ENCODE measurements at regions not wholly inside any gene's neighbourhood (a gene's known extent, or its start where the extent isn't known, plus 50 kb on each side); places are given as distances from the start of the nearest gene placed in this dataset.

GRCh38 chr12:94046626-94047410, 101.6 kb upstream of the PLXNC1 start:
- Histone ChIP-seq H3K27me3 (no peaks in the 10 kb centered on the region), H3K4me2 (no peak overlapping the region), H3K79me2 (no peaks in the 10 kb centered on the region), H3K36me3 (replicated peaks; ENCODE audit: insufficient read depth, low read depth) (no peaks in the 10 kb centered on the region), H3K27ac (peak overlapping the region; percentile 39), H4K20me1 (ENCODE audit: insufficient read depth, poor library complexity, severe bottlenecking) (no peaks in the 10 kb centered on the region), H3K9me2 (replicated peaks; ENCODE audit: insufficient read depth) (no peaks in the 10 kb centered on the region), H2AFZ (no peak overlapping the region), H3K4me1 (ENCODE audit: insufficient read depth) (no peaks in the 10 kb centered on the region), H3K4me3 (no peak overlapping the region), H3K9me3 (ENCODE audit: low read depth) (no peaks in the 10 kb centered on the region)
- DNase-seq (ENCODE audit: low spot score): peak; percentile 61
- WGBS (ENCODE audit: low lambda C conversion rate, missing lambda C conversion rate): 74% methylated on average over 7 of the region's 7 CpGs
- TF ChIP-seq CTCF (IDR thresholded peaks at IDR 0.05; ENCODE audit: poor library complexity): no peak
- TF ChIP-seq EZH2phosphoT487 (IDR thresholded peaks at IDR 0.05; ENCODE audit: low read depth, severe bottlenecking, unreplicated experiment): no peak

DNA sequence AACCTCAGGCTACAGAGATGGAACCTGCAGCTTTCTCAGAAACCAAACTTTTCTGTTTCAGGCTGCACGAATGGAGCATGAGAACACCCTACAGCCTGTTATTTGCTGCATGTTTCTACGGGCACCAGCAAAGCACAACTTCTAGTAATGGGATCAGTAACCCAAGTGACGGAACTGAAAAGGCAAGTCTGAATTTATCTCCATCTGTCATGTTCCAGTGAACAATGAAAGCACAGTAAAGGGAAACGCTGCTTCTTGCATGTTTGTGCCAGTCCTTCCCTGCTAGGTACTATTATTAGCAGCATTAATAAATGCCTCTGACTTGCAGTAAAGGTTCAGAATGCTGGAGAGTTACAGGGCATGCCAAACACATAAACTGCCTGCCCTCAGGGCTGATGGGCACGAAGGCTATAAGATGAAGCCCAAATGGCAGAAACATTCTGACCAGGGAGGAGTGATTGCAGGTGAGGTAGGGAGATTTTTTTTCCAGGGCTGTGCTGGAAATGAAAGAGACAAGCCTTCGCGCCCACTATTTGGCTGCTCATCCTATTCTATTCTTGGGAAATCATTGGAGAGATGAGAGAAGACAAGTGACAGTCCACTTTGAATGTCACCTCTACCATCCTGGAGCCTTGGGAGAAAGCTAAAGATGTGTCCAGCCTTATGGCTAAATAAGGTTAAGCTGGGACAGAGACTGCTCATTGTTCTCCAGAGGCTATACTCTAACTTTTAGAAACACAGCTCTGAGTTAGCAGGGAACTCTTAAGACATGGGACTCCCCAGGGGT, 100.4 kb upstream of the PLXNC1 start:
- Histone ChIP-seq H3K9me2 (replicated peaks; ENCODE audit: insufficient read depth) (no peaks in the 10 kb centered on the region), H3K27me3 (no peaks in the 10 kb centered on the region), H3K9me3 (ENCODE audit: low read depth) (no peaks in the 10 kb centered on the region), H4K20me1 (ENCODE audit: insufficient read depth, poor library complexity, severe bottlenecking) (no peaks in the 10 kb centered on the region), H3K4me3 (no peak overlapping the region), H3K4me1 (ENCODE audit: insufficient read depth) (no peaks in the 10 kb centered on the region), H3K36me3 (replicated peaks; ENCODE audit: insufficient read depth, low read depth) (no peaks in the 10 kb centered on the region), H3K79me2 (no peaks in the 10 kb centered on the region), H3K4me2 (peak overlapping the region; percentile 15), H2AFZ (no peak overlapping the region), H3K27ac (peak overlapping the region; percentile 39)
- TF ChIP-seq EZH2 (IDR thresholded peaks at IDR 0.05; ENCODE audit: borderline replicate concordance) (no peak), CTCF (IDR thresholded peaks at IDR 0.05; ENCODE audit: poor library complexity) (no peak), EZH2phosphoT487 (IDR thresholded peaks at IDR 0.05; ENCODE audit: low read depth, severe bottlenecking, unreplicated experiment) (no peak)
- WGBS (ENCODE audit: low lambda C conversion rate, missing lambda C conversion rate): 66% methylated on average over 7 of the region's 7 CpGs
- DNase-seq (ENCODE audit: low spot score): no peak

GRCh38 chr12:94048757-94049156, 99.6 kb upstream of the PLXNC1 start:
- H3K79me2 ChIP-seq: no peaks in the 10 kb centered on the region
- no peaks in the 10 kb centered on the region for H3K27me3 ChIP-seq
- no peaks in the 10 kb centered on the region for H3K4me1 ChIP-seq (ENCODE audit: insufficient read depth)
- no peaks in the 10 kb centered on the region for H3K36me3 ChIP-seq (replicated peaks; ENCODE audit: insufficient read depth, low read depth)
- no peaks in the 10 kb centered on the region for H3K9me2 ChIP-seq (replicated peaks; ENCODE audit: insufficient read depth)
- 73% methylated on average over 3 of the region's 3 CpGs for WGBS (ENCODE audit: low lambda C conversion rate, missing lambda C conversion rate)
- no peak overlapping the region for H3K4me2 ChIP-seq
- H2AFZ ChIP-seq: no peak overlapping the region
- H3K4me3 ChIP-seq: no peak overlapping the region
- H3K27ac ChIP-seq: no peak overlapping the region
- no peak for TF ChIP-seq CTCF (IDR thresholded peaks at IDR 0.05; ENCODE audit: poor library complexity)
- no peak for TF ChIP-seq EZH2phosphoT487 (IDR thresholded peaks at IDR 0.05; ENCODE audit: low read depth, severe bottlenecking, unreplicated experiment)
- TF ChIP-seq EZH2 (IDR thresholded peaks at IDR 0.05; ENCODE audit: borderline replicate concordance): no peak
- DNase-seq (ENCODE audit: low spot score): no peak
- no peaks in the 10 kb centered on the region for H4K20me1 ChIP-seq (ENCODE audit: insufficient read depth, poor library complexity, severe bottlenecking)
- no peaks in the 10 kb centered on the region for H3K9me3 ChIP-seq (ENCODE audit: low read depth)

Data from hepatocyte (in vitro differentiated cells).